ENCODE measurements at regions not wholly inside any gene's neighbourhood (a gene's known extent, or its start where the extent isn't known, plus 50 kb on each side); places are given as distances from the start of the nearest gene placed in this dataset.

DNA sequence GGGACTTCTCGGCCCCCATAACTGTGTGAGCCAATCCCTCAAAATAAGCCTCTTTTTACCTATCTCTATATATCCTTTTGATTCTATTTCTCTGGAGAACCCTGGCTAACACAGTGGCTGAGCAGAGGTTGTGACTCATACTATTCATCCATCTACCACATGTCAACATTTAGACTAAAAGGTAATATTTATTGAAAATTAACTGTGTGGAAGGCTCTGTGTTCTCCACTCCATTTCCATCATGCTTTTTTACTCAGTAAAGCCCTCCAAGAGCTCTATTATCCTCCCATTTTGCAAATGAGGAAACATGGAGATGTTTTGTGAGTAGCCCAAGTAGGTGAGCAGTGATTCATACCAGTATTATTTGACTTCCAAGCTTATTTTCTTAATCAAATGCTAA lies 217.9 kb upstream of the DCBLD2 start:
- no peaks in the 10 kb centered on the region for H3K4me1 ChIP-seq (ENCODE audit: control insufficient read depth, insufficient read depth, low read length)
- no peak overlapping the region for H3K27ac ChIP-seq (ENCODE audit: low read depth, low read length)
- no peaks in the 10 kb centered on the region for H3K36me3 ChIP-seq (ENCODE audit: control insufficient read depth, insufficient read depth, low read length)
- H3K9ac ChIP-seq (ENCODE audit: low read depth, low read length) = no peak overlapping the region
- no peaks in the 10 kb centered on the region for H3K9me3 ChIP-seq (ENCODE audit: control insufficient read depth, insufficient read depth, low read length)
- no peak overlapping the region for H3K4me3 ChIP-seq (ENCODE audit: low read depth, low read length)
- no peaks in the 10 kb centered on the region for H3K27me3 ChIP-seq (ENCODE audit: control insufficient read depth, insufficient read depth, low read length)

DNA sequence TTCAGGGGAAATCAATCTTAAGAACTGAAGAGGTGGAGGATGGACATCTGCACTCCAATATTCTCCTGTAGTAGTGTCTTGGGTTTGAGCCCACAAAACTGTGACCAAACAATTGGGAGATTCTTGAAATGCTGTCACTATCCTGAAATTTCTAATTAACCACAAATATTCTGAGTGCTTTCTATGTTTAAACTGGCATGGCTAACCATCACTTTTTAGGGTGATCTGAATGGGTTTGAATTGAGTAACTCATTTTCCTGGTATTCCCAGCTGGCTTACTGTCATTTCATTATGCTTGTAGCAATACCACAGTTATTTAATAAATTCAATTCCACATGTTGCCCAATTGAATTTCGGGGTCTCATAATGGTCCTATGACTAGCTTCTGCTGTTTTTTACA lies 216.9 kb upstream of the DCBLD2 start:
- H3K27me3 ChIP-seq (ENCODE audit: control insufficient read depth, insufficient read depth, low read length) = no peaks in the 10 kb centered on the region

DNA sequence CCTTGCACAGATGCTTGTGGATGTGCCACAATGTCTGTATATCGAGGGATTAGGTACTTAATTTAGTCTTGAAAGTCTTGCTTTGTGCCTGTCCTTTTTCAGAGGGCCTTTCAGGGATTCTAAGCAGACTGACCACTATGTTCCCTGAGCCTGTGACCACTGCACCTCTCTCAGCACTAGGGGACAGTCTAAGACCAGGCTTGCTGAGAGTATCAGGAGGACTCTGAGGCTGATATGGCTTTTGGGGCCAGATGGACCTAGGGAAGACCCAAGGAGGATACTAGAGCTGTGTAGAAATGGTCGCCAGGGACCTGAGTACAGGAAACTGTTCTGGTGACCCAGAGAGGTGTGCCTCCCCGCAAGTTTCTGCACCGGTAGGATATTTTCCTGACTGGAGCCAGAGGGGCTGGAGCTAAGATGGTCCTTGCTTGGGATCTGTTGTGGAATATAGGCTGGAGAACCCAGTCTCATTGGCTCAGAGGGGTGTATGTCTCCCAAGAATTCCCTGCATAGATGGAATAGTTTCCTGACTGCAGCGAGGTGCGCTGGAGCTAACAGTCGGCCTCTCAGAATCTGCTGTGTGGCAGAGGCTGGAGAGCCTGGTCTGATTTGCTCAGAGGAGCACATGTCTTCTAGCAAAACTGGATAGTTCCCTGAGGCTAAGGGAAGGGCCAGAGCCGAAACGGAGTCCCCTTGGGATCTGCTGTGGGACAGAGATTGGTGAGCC lies 213.2 kb upstream of the DCBLD2 start:
- no peaks in the 10 kb centered on the region for H3K36me3 ChIP-seq (ENCODE audit: control insufficient read depth, insufficient read depth, low read length)
- no peaks in the 10 kb centered on the region for H3K9me3 ChIP-seq (ENCODE audit: control insufficient read depth, insufficient read depth, low read length)
- no peaks in the 10 kb centered on the region for H3K27me3 ChIP-seq (ENCODE audit: control insufficient read depth, insufficient read depth, low read length)
- H3K27ac ChIP-seq (ENCODE audit: low read depth, low read length) = no peak overlapping the region
- no peaks in the 10 kb centered on the region for H3K4me1 ChIP-seq (ENCODE audit: control insufficient read depth, insufficient read depth, low read length)
- H3K9ac ChIP-seq (ENCODE audit: low read depth, low read length) = no peak overlapping the region
- no peak overlapping the region for H3K4me3 ChIP-seq (ENCODE audit: low read depth, low read length)

More for the DNA sequence above, 216.9 kb upstream of the DCBLD2 start:
- Histone ChIP-seq H3K9me3 (ENCODE audit: control insufficient read depth, insufficient read depth, low read length) (no peaks in the 10 kb centered on the region), H3K4me1 (ENCODE audit: control insufficient read depth, insufficient read depth, low read length) (no peaks in the 10 kb centered on the region), H3K36me3 (ENCODE audit: control insufficient read depth, insufficient read depth, low read length) (no peaks in the 10 kb centered on the region), H3K4me3 (ENCODE audit: low read depth, low read length) (no peak overlapping the region), H3K9ac (ENCODE audit: low read depth, low read length) (no peak overlapping the region), H3K27ac (ENCODE audit: low read depth, low read length) (no peak overlapping the region)

DNA sequence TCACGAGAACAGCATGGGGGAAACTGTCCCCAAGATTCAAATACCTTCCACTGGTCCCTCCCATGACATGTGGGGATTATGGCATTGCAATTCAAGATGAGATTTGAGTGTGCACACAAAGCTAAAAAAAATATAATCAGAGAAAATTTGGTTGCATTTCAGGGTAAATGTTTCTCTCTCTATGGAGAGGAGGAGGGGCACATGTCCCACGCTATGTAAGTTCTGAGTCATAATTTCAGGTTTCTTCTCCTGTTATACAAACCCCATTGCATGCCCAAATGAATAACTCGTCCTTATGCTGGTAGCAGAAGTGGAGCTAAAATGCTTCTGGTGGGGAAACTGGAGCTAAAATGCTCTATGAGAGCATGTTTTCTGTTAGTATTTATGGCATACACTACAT lies 209.7 kb upstream of the DCBLD2 start:
- Histone ChIP-seq H3K9ac (ENCODE audit: low read depth, low read length) (no peak overlapping the region), H3K9me3 (ENCODE audit: control insufficient read depth, insufficient read depth, low read length) (no peaks in the 10 kb centered on the region)

DNA sequence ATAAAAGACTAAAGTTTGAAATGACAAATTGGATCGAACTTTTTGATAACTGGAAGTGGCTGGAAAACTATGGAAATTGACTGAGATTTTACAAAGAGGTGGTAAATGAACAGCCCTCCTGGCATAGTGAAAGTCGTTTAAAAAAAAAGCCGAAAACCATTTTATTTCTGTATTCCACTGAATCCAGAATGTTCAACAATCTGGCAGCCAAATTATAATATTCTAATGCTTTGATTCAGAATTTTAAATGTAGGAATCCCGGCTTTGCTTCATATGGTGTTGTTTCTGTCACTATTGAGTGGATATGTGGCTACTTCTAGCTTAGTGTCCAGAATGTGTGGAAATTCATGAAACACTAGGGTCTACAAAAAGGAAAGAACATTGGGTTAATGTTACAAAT lies 208.9 kb upstream of the DCBLD2 start:
- Histone ChIP-seq H3K27ac (ENCODE audit: low read depth, low read length) (no peak overlapping the region), H3K4me1 (ENCODE audit: control insufficient read depth, insufficient read depth, low read length) (no peaks in the 10 kb centered on the region), H3K4me3 (ENCODE audit: low read depth, low read length) (no peak overlapping the region), H3K9me3 (ENCODE audit: control insufficient read depth, insufficient read depth, low read length) (no peaks in the 10 kb centered on the region), H3K36me3 (ENCODE audit: control insufficient read depth, insufficient read depth, low read length) (no peaks in the 10 kb centered on the region), H3K27me3 (ENCODE audit: control insufficient read depth, insufficient read depth, low read length) (no peaks in the 10 kb centered on the region), H3K9ac (ENCODE audit: low read depth, low read length) (no peak overlapping the region)

More for the DNA sequence above, 209.7 kb upstream of the DCBLD2 start:
- Histone ChIP-seq H3K36me3 (ENCODE audit: control insufficient read depth, insufficient read depth, low read length) (no peaks in the 10 kb centered on the region), H3K4me1 (ENCODE audit: control insufficient read depth, insufficient read depth, low read length) (no peaks in the 10 kb centered on the region), H3K27me3 (ENCODE audit: control insufficient read depth, insufficient read depth, low read length) (no peaks in the 10 kb centered on the region), H3K4me3 (ENCODE audit: low read depth, low read length) (no peak overlapping the region), H3K27ac (ENCODE audit: low read depth, low read length) (no peak overlapping the region)

DNA sequence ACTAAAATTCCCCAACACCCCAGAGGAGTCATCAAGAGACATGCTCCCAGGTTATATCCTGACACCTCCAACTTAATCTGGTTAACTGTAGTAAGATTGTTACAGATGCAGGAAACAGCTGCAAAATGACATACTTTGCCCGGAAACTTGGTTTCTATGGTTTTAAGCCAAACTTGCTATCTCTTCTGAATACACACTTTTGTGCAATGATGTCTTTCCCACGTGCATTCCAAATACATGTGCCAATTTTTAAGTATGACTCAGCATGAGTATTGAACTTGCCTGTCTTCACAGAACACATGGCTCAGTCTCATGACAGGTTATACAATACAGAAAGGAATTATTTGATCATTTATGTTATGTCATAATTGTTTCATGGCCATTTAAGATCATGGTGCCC lies 207.0 kb upstream of the DCBLD2 start:
- Histone ChIP-seq H3K4me1 (ENCODE audit: control insufficient read depth, insufficient read depth, low read length) (no peaks in the 10 kb centered on the region), H3K27me3 (ENCODE audit: control insufficient read depth, insufficient read depth, low read length) (no peaks in the 10 kb centered on the region), H3K4me3 (ENCODE audit: low read depth, low read length) (no peak overlapping the region), H3K27ac (ENCODE audit: low read depth, low read length) (no peak overlapping the region), H3K36me3 (ENCODE audit: control insufficient read depth, insufficient read depth, low read length) (no peaks in the 10 kb centered on the region), H3K9ac (ENCODE audit: low read depth, low read length) (no peak overlapping the region), H3K9me3 (ENCODE audit: control insufficient read depth, insufficient read depth, low read length) (no peaks in the 10 kb centered on the region)

DNA sequence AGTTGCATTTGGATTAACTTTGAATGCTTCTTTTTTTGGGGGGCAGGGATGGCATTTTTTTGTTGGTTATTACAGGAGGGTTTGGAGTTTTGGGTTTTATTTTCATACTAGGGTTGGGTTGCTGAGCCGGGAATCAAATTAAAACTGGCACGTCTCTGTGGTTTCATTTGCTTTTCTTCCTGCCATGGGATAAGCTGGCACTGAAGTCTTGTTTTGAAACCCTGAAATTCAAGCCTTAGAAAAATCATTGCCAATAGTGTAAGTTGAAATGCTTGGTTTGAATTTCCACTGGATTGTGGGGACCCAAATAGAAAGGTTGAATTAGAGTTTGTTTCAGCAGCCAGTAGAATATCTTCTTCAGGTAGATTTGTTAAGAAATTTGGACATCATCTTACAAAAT lies 193.1 kb upstream of the DCBLD2 start:
- no peak overlapping the region for H3K4me3 ChIP-seq (ENCODE audit: low read depth, low read length)
- H3K27ac ChIP-seq (ENCODE audit: low read depth, low read length) = no peak overlapping the region
- no peaks in the 10 kb centered on the region for H3K36me3 ChIP-seq (ENCODE audit: control insufficient read depth, insufficient read depth, low read length)
- H3K9ac ChIP-seq (ENCODE audit: low read depth, low read length) = no peak overlapping the region
- H3K27me3 ChIP-seq (ENCODE audit: control insufficient read depth, insufficient read depth, low read length) = no peaks in the 10 kb centered on the region
- no peaks in the 10 kb centered on the region for H3K4me1 ChIP-seq (ENCODE audit: control insufficient read depth, insufficient read depth, low read length)
- H3K9me3 ChIP-seq (ENCODE audit: control insufficient read depth, insufficient read depth, low read length) = no peaks in the 10 kb centered on the region

DNA sequence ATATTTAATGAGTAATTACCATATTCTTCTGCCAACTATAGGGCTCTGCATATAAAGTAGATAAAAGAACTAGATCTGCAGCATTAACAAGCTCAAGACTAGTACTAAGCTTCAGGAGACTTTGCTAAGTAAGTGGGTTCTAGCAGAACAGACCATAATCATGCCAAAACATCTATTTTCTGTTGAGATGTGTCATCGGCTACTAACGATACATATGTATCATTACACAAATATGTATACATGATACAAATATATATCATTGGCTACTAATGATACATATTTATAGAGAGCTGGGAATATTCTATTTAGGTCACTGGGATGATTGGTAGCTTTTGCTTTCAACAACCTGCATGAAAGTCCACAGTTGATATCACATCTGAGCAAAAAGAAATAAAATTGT lies 185.8 kb upstream of the DCBLD2 start:
- Histone ChIP-seq H3K4me1 (ENCODE audit: control insufficient read depth, insufficient read depth, low read length) (no peaks in the 10 kb centered on the region), H3K4me3 (ENCODE audit: low read depth, low read length) (no peak overlapping the region), H3K27me3 (ENCODE audit: control insufficient read depth, insufficient read depth, low read length) (no peaks in the 10 kb centered on the region), H3K36me3 (ENCODE audit: control insufficient read depth, insufficient read depth, low read length) (no peaks in the 10 kb centered on the region), H3K9me3 (ENCODE audit: control insufficient read depth, insufficient read depth, low read length) (no peaks in the 10 kb centered on the region), H3K27ac (ENCODE audit: low read depth, low read length) (no peak overlapping the region), H3K9ac (ENCODE audit: low read depth, low read length) (no peak overlapping the region)

DNA sequence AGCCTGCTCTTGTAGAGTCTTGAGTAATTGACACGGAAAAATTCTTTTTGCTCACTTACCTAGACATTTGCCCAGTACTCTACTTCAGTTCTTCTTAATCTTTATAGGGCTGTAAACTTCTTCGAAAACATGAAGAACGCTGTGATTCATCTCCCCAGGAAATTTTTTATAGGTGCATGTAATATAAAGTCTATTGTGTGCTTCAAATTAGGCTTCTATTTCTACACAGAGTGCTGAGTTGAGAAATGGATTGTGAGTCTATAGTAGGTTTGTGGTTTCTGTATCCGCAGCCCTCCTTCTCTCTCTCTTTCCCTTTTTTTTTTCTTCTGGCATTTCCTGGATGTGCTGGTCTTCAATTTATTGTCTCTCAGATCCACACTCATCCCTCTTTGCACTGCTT lies 183.3 kb upstream of the DCBLD2 start:
- H3K9ac ChIP-seq (ENCODE audit: low read depth, low read length) = no peak overlapping the region
- no peaks in the 10 kb centered on the region for H3K4me1 ChIP-seq (ENCODE audit: control insufficient read depth, insufficient read depth, low read length)
- H3K9me3 ChIP-seq (ENCODE audit: control insufficient read depth, insufficient read depth, low read length) = no peaks in the 10 kb centered on the region
- H3K4me3 ChIP-seq (ENCODE audit: low read depth, low read length) = no peak overlapping the region
- H3K27me3 ChIP-seq (ENCODE audit: control insufficient read depth, insufficient read depth, low read length) = no peaks in the 10 kb centered on the region
- no peak overlapping the region for H3K27ac ChIP-seq (ENCODE audit: low read depth, low read length)
- H3K36me3 ChIP-seq (ENCODE audit: control insufficient read depth, insufficient read depth, low read length) = no peaks in the 10 kb centered on the region

DNA sequence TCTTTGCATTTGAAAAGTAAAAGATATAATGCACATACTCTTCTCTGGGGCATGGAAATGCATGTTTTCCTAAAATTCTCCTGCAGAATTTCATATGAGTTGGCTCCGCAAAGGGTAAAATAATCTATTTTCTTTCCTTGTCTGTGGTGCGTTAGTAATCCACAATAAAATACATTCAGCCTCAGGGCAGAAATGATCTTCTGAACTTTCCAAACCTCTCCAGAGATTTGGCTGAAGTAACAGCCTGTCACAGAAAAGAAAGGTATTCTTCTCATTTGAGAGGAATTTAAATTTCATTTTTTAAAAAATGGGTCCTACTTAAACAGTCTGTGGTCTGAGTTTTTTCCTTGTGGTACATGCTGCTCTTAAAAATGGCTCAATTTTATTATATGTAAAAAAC lies 182.7 kb upstream of the DCBLD2 start:
- Histone ChIP-seq H3K9ac (ENCODE audit: low read depth, low read length) (no peak overlapping the region), H3K4me3 (ENCODE audit: low read depth, low read length) (no peak overlapping the region), H3K9me3 (ENCODE audit: control insufficient read depth, insufficient read depth, low read length) (no peaks in the 10 kb centered on the region), H3K27me3 (ENCODE audit: control insufficient read depth, insufficient read depth, low read length) (no peaks in the 10 kb centered on the region), H3K4me1 (ENCODE audit: control insufficient read depth, insufficient read depth, low read length) (no peaks in the 10 kb centered on the region), H3K27ac (ENCODE audit: low read depth, low read length) (no peak overlapping the region), H3K36me3 (ENCODE audit: control insufficient read depth, insufficient read depth, low read length) (no peaks in the 10 kb centered on the region)

DNA sequence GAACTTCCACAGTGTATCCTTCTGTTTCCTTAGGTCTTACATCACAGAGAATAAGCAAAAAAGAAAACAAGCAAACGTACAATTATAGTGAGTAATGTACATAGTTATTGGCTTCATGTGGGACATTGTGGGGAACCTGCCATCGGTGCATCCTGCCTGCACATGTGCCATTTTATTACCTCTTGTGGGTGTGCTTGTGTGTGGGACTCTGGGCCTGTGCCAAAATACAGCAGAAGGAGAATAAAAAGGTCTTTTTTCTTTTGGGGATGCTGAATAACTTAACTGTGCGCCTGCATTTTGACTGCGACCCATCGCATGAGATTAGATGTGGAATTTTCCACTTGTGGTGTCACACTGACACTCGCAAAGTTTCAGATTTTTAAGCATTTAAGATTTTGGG lies 169.6 kb upstream of the DCBLD2 start:
- Histone ChIP-seq H3K9ac (ENCODE audit: low read depth, low read length) (no peak overlapping the region), H3K9me3 (ENCODE audit: control insufficient read depth, insufficient read depth, low read length) (peaks cover 5% of the 10 kb centered on the region), H3K27ac (ENCODE audit: low read depth, low read length) (no peak overlapping the region), H3K4me3 (ENCODE audit: low read depth, low read length) (no peak overlapping the region), H3K27me3 (ENCODE audit: control insufficient read depth, insufficient read depth, low read length) (no peaks in the 10 kb centered on the region), H3K4me1 (ENCODE audit: control insufficient read depth, insufficient read depth, low read length) (no peaks in the 10 kb centered on the region), H3K36me3 (ENCODE audit: control insufficient read depth, insufficient read depth, low read length) (no peaks in the 10 kb centered on the region)

Measured in HUES48 (cell line).